ENCODE measurements at regions not wholly inside any gene's neighbourhood (a gene's known extent, or its start where the extent isn't known, plus 50 kb on each side); places are given as distances from the start of the nearest gene placed in this dataset.

DNA sequence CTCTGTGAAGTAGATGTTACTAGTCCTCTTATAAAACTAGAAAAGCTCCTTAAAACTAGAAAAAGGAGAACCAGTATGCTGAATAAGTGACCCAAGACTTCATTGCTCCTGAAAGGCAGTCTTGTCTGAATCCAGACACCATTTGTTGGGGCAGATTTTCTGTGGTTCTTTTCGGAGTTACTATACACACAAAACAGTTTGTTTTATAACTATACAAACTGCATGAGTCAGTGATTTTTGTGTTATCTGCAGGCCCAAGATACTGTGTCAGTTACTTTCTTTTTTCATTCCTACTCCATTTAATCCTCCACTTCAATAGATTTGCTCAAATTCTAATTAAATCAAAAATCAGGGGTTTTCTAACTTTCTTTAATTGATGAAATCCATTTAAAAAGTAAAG, 244.6 kb downstream of the ARPP21 start:
- DNase-seq (no peak), ATAC-seq (no peak)
- Mint-ChIP-seq H3K27me3 (peaks cover 0 to 8% (median 4%) of the 10 kb centered on the region in 5 donors), H3K27ac (no peak overlapping the region), H3K4me3 (no peak overlapping the region), H3K36me3 (peaks cover 0 to 6% (median 0%) of the 10 kb centered on the region in 5 donors), H3K4me1 (no peaks in the 10 kb centered on the region), H3K9me3 (peaks cover 0 to 23% (median 7%) of the 10 kb centered on the region in 11 donors)
- intact Hi-C loops (cut with micrococcal nuclease), result no loop called here
- ChIA-PET CTCF (no interaction called here), POLR2A (no interaction called here)
- Histone ChIP-seq H3K27me3 (ENCODE audit: control insufficient read depth in 2 of 2, insufficient read depth in 2 of 2, low read length in 2 of 2) (no peaks in the 10 kb centered on the region), H3K4me3 (ENCODE audit: low read length) (no peak overlapping the region), H3K9me3 (ENCODE audit: control insufficient read depth in 2 of 3, low read length in 3 of 3) (no peaks in the 10 kb centered on the region), H3K36me3 (ENCODE audit: control insufficient read depth in 2 of 3, insufficient read depth in 3 of 3, low read length in 3 of 3) (no peaks in the 10 kb centered on the region), H3K4me1 (ENCODE audit: control insufficient read depth in 2 of 2, insufficient read depth in 2 of 2, low read length in 2 of 2) (no peaks in the 10 kb centered on the region), H3K27ac (ENCODE audit: low read depth, low read length) (no peak overlapping the region)

DNA sequence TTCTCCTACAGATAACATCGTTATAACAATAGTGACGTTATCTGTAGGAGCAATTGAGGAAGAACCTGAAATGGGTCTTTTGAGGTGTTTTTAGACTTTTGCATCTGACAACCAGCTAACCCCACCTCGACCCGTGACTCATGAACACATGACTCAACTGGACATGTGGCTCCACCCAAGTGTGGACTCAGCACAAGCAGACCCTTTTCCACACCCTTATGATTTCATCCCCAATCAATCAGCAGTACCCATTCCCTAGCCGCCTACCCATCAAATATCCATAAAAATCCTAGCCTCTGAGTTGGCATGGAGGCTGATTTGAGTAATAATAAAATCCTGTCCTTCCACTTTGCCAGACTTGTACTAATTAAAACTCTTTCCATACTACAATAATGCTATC, 255.4 kb downstream of the ARPP21 start:
- Mint-ChIP-seq H3K9me3 (peaks cover 0 to 5% (median 2%) of the 10 kb centered on the region in 11 donors), H3K27ac (no peak overlapping the region), H3K36me3 (no peaks in the 10 kb centered on the region), H3K4me3 (no peak overlapping the region), H3K27me3 (no peaks in the 10 kb centered on the region), H3K4me1 (no peaks in the 10 kb centered on the region)
- Histone ChIP-seq H3K9me3 (ENCODE audit: control insufficient read depth in 2 of 3, low read length in 3 of 3) (no peaks in the 10 kb centered on the region), H3K27ac (ENCODE audit: low read depth, low read length) (no peak overlapping the region), H3K4me3 (ENCODE audit: low read length) (no peak overlapping the region), H3K27me3 (ENCODE audit: control insufficient read depth in 2 of 2, insufficient read depth in 2 of 2, low read length in 2 of 2) (no peaks in the 10 kb centered on the region), H3K4me1 (ENCODE audit: control insufficient read depth in 2 of 2, insufficient read depth in 2 of 2, low read length in 2 of 2) (no peaks in the 10 kb centered on the region), H3K36me3 (ENCODE audit: control insufficient read depth in 2 of 3, insufficient read depth in 3 of 3, low read length in 3 of 3) (no peaks in the 10 kb centered on the region)
- ATAC-seq, result no peak
- intact Hi-C loops (cut with micrococcal nuclease), result no loop called here
- CTCF ChIA-PET, result no interaction called here
- DNase-seq, result no peak
- POLR2A ChIA-PET, result no interaction called here

DNA sequence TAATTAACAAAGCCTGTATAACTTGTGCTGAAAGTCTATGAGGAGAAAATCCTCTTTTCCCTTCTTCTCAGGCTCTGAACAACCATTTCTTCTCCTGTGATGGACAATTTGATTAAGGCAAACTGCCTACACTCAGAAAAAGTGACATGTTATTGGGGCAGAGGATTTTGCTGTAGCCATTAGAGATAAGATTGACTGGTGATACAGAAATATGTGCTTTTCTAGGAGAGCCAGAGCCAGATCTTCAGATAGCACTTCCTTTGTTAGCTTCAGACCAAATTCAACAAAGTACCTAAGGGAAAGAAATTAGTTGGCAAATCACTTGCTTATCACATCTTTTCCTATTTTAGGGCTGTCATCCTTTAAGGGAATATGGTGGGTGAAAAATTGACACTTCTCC, 259.9 kb downstream of the ARPP21 start:
- Mint-ChIP-seq H3K9me3 (peaks cover 0 to 5% (median 0%) of the 10 kb centered on the region in 11 donors), H3K36me3 (no peaks in the 10 kb centered on the region), H3K4me3 (no peak overlapping the region), H3K27ac (no peak overlapping the region), H3K27me3 (no peaks in the 10 kb centered on the region), H3K4me1 (no peaks in the 10 kb centered on the region)
- Histone ChIP-seq H3K27me3 (ENCODE audit: control insufficient read depth in 2 of 2, insufficient read depth in 2 of 2, low read length in 2 of 2) (no peaks in the 10 kb centered on the region), H3K4me1 (ENCODE audit: control insufficient read depth in 2 of 2, insufficient read depth in 2 of 2, low read length in 2 of 2) (no peaks in the 10 kb centered on the region), H3K27ac (ENCODE audit: low read depth, low read length) (no peak overlapping the region), H3K9me3 (ENCODE audit: control insufficient read depth in 2 of 3, low read length in 3 of 3) (no peaks in the 10 kb centered on the region), H3K36me3 (ENCODE audit: control insufficient read depth in 2 of 3, insufficient read depth in 3 of 3, low read length in 3 of 3) (no peaks in the 10 kb centered on the region), H3K4me3 (ENCODE audit: low read length) (no peak overlapping the region)
- CTCF ChIA-PET, result no interaction called here
- no peak for ATAC-seq
- intact Hi-C loops (cut with micrococcal nuclease), result no loop called here
- no peak for DNase-seq
- POLR2A ChIA-PET, result no interaction called here

DNA sequence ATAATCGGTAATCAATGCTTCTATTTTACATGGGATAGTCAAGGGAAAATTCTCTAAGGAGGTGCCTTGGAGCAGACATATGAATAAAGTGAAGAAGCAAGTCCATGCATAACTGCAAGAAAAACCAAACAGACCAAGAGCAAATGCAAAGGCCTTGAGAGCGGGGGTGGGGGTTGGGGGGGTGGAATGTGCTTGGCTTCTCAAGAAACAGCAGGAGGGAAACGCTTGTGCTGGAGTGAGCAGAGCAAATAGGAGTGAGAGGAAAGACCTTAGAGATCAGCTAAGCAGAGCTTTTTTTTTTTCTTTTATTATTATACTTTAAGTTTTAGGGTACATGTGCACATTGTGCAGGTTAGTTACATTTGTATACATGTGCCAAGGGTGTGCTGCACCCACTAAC, 260.8 kb downstream of the ARPP21 start:
- no peak for ATAC-seq
- Histone ChIP-seq H3K4me1 (ENCODE audit: control insufficient read depth in 2 of 2, insufficient read depth in 2 of 2, low read length in 2 of 2) (no peaks in the 10 kb centered on the region), H3K4me3 (ENCODE audit: low read length) (no peak overlapping the region), H3K27me3 (ENCODE audit: control insufficient read depth in 2 of 2, insufficient read depth in 2 of 2, low read length in 2 of 2) (no peaks in the 10 kb centered on the region), H3K9me3 (ENCODE audit: control insufficient read depth in 2 of 3, low read length in 3 of 3) (no peaks in the 10 kb centered on the region), H3K27ac (ENCODE audit: low read depth, low read length) (no peak overlapping the region), H3K36me3 (ENCODE audit: control insufficient read depth in 2 of 3, insufficient read depth in 3 of 3, low read length in 3 of 3) (no peaks in the 10 kb centered on the region)
- Mint-ChIP-seq H3K27ac (no peak overlapping the region), H3K36me3 (no peaks in the 10 kb centered on the region), H3K9me3 (peaks cover 0 to 5% (median 0%) of the 10 kb centered on the region in 11 donors), H3K4me1 (no peaks in the 10 kb centered on the region), H3K27me3 (peaks cover 0 to 2% (median 0%) of the 10 kb centered on the region in 5 donors), H3K4me3 (no peak overlapping the region)
- CTCF ChIA-PET, result no interaction called here
- intact Hi-C loops (cut with micrococcal nuclease), result no loop called here
- no peak for DNase-seq
- POLR2A ChIA-PET, result no interaction called here

DNA sequence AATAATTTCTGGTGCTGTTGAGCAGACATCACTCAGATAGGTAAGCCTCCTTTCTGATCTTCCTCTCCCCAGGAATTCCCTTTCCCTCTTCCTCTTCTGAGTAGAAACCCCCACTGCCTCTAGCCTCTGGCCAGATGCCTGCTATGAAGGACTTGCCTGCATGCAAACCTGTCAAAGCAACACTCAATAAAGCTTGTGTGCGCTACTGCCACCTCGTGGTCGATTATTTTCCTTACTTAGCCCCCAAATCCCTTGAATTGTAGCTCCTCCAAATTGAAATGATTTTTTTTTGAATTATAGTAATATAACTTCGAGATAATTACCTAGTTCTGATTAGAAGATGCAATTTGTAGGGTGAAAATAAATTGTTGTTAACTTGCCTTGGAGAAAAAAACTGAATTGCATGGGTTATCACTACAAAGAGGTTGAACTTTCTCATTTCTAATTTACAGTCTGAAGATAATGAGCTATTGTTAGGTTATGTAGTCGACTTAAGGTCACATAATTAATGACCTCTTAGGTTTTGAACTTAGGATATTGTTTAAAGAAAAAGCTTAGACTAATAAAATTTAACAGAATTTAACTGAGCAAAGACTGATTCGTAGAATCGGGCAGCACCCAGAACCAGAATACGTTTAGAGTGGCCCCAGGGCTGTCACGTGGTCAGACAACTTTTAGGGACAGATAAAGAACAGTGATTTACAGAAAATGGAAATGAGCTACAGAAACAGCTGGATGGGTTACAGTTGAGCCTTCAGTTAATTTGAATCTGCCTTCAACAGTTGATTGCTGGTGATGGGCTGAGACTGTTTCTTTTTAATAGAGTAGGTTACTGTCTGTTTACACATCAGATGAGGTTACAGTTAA, 269.3 kb downstream of the ARPP21 start:
- Mint-ChIP-seq H3K27ac (peak overlapping the region in 1 of 9 donors; percentile 22), H3K27me3 (peaks cover 0 to 2% (median 0%) of the 10 kb centered on the region in 5 donors), H3K4me1 (no peaks in the 10 kb centered on the region), H3K4me3 (no peak overlapping the region), H3K9me3 (peaks cover 0 to 2% (median 0%) of the 10 kb centered on the region in 11 donors), H3K36me3 (no peaks in the 10 kb centered on the region)
- ChIA-PET CTCF (no interaction called here), POLR2A (no interaction called here)
- no peaks in the 10 kb centered on the region for H3K36me3 ChIP-seq (ENCODE audit: control insufficient read depth in 2 of 3, insufficient read depth in 3 of 3, low read length in 3 of 3)
- H3K4me1 ChIP-seq (ENCODE audit: control insufficient read depth in 2 of 2, insufficient read depth in 2 of 2, low read length in 2 of 2), result no peaks in the 10 kb centered on the region
- DNase-seq (peak in 8 of 9 donors; percentile 5 to 27 (median 19)), ATAC-seq (no peak)
- no peaks in the 10 kb centered on the region for H3K9me3 ChIP-seq (ENCODE audit: control insufficient read depth in 2 of 3, low read length in 3 of 3)
- intact Hi-C loops (cut with micrococcal nuclease), result no loop called here
- no peaks in the 10 kb centered on the region for H3K27me3 ChIP-seq (ENCODE audit: control insufficient read depth in 2 of 2, insufficient read depth in 2 of 2, low read length in 2 of 2)
- H3K4me3 ChIP-seq (ENCODE audit: low read length), result no peak overlapping the region
- no peak overlapping the region for H3K27ac ChIP-seq (ENCODE audit: low read depth, low read length)

DNA sequence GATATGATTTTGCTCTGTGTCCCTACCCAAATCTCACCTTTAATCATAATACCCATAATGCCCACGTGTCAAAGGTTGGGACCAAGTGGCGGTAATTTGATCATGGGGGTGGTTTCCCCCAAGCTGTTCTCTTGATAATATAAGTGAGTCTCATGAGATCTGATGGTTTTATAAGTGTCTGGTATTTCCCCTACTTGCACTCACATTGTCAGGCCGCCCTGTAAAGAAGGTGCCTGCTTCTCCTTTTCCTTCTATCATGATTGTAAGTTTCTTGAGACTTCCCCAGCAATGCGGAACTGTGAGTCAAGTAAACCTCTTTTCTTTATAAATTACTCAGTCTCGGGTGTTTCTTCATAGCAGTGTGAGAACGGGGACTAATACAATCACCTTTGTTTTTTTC, 279.8 kb downstream of the ARPP21 start:
- no peaks in the 10 kb centered on the region for H3K4me1 Mint-ChIP-seq
- no peak overlapping the region for H3K27ac Mint-ChIP-seq
- peaks cover 0 to 5% (median 0%) of the 10 kb centered on the region in 5 donors for H3K36me3 Mint-ChIP-seq
- H3K27ac ChIP-seq (ENCODE audit: low read depth, low read length), result no peak overlapping the region
- CTCF ChIA-PET, result no interaction called here
- peaks cover 0 to 6% (median 0%) of the 10 kb centered on the region in 5 donors for H3K27me3 Mint-ChIP-seq
- POLR2A ChIA-PET, result no interaction called here
- H3K9me3 Mint-ChIP-seq, result peaks cover 0 to 22% (median 5%) of the 10 kb centered on the region in 11 donors
- no peaks in the 10 kb centered on the region for H3K36me3 ChIP-seq (ENCODE audit: control insufficient read depth in 2 of 3, insufficient read depth in 3 of 3, low read length in 3 of 3)
- ATAC-seq (no peak), DNase-seq (no peak)
- no peaks in the 10 kb centered on the region for H3K27me3 ChIP-seq (ENCODE audit: control insufficient read depth in 2 of 2, insufficient read depth in 2 of 2, low read length in 2 of 2)
- H3K4me1 ChIP-seq (ENCODE audit: control insufficient read depth in 2 of 2, insufficient read depth in 2 of 2, low read length in 2 of 2), result no peaks in the 10 kb centered on the region
- H3K4me3 ChIP-seq (ENCODE audit: low read length), result no peak overlapping the region
- intact Hi-C loops (cut with micrococcal nuclease), result no loop called here
- H3K4me3 Mint-ChIP-seq, result no peak overlapping the region
- no peaks in the 10 kb centered on the region for H3K9me3 ChIP-seq (ENCODE audit: control insufficient read depth in 2 of 3, low read length in 3 of 3)

DNA sequence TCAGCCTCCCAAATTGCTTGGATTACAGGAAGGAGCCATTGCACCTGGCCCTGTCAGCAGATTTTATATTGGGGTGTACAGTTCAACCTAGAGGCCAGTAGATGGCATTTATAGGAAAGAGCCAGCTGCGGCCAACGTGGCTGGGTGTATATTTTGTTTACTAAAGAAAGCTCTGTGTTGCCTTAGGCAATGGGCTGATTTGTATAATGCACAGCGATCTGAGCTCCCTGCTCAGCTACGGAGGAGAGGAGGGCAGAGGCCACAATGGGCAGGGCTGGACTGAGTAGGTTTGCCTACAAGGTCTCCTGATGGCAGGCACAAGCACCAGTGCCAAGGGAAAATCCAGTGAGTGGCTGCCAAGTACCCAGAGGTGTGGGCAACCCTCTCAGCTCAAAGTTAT, 282.4 kb downstream of the ARPP21 start:
- CTCF ChIA-PET, result no interaction called here
- Histone ChIP-seq H3K4me3 (ENCODE audit: low read length) (no peak overlapping the region), H3K27me3 (ENCODE audit: control insufficient read depth in 2 of 2, insufficient read depth in 2 of 2, low read length in 2 of 2) (peaks cover 0 to 3% of the 10 kb centered on the region in 2 donors), H3K36me3 (ENCODE audit: control insufficient read depth in 2 of 3, insufficient read depth in 3 of 3, low read length in 3 of 3) (no peaks in the 10 kb centered on the region), H3K27ac (ENCODE audit: low read depth, low read length) (no peak overlapping the region), H3K9me3 (ENCODE audit: control insufficient read depth in 2 of 3, low read length in 3 of 3) (no peaks in the 10 kb centered on the region), H3K4me1 (ENCODE audit: control insufficient read depth in 2 of 2, insufficient read depth in 2 of 2, low read length in 2 of 2) (no peaks in the 10 kb centered on the region)
- POLR2A ChIA-PET, result no interaction called here
- Mint-ChIP-seq H3K27ac (no peak overlapping the region), H3K36me3 (peaks cover 0 to 5% (median 0%) of the 10 kb centered on the region in 5 donors), H3K27me3 (peaks cover 0 to 6% (median 0%) of the 10 kb centered on the region in 5 donors), H3K4me1 (no peaks in the 10 kb centered on the region), H3K4me3 (no peak overlapping the region), H3K9me3 (peaks cover 0 to 22% (median 5%) of the 10 kb centered on the region in 11 donors)
- intact Hi-C loops (cut with micrococcal nuclease), result no loop called here
- ATAC-seq (no peak), DNase-seq (no peak)
